GM12878 (cell line): ENCODE measurements at regions not wholly inside any gene's neighbourhood (a gene's known extent, or its start where the extent isn't known, plus 50 kb on each side); places are given as distances from the start of the nearest gene placed in this dataset.

Experiments used
- BMI1 ChIP-seq: fragments of 450-650 bp; IDR thresholded peaks from 2 replicates; pipeline ENCODE4 v1.6.1; 2016; ENCODE audit warnings: mild to moderate bottlenecking, moderate library complexity, borderline replicate concordance
- GABPA ChIP-seq: IDR thresholded peaks from 2 replicates; pipeline ENCODE4 v1.6.1; 2014; ENCODE audit warnings: antibody characterized with exemption, low read depth, mild to moderate bottlenecking, inconsistent platforms
- IKZF1 ChIP-seq: fragments of 450-650 bp; conservative IDR thresholded peaks from 2 replicates; pipeline ENCODE4 v1.6.1; 2017; ENCODE audit warnings: antibody characterized with exemption, mild to moderate bottlenecking
- MAX ChIP-seq: IDR thresholded peaks from 2 replicates; pipeline ENCODE4 v1.6.1; 2012; ENCODE audit warnings: low read depth, low read length, improper control_type of control experiment
- NFIC ChIP-seq: IDR thresholded peaks from 2 replicates; pipeline ENCODE4 v1.6.1; 2012; ENCODE audit warnings: low read depth, mild to moderate bottlenecking, inconsistent platforms, low read length, moderate library complexity
- RCOR1 ChIP-seq: conservative IDR thresholded peaks from 2 replicates; pipeline ENCODE4 v1.6.1; 2012; ENCODE audit warnings: low read depth, low read length, improper control_type of control experiment
- SIN3A ChIP-seq: IDR thresholded peaks from 2 replicates; pipeline ENCODE4 v1.6.1; 2012; ENCODE audit warnings: low read depth, low read length, improper control_type of control experiment
- TCF12 ChIP-seq: IDR thresholded peaks from 2 replicates; pipeline ENCODE4 v1.6.1; 2011; ENCODE audit warnings: low read depth, mild to moderate bottlenecking, low read length
- TF ChIP-seq, protein P1 (sequence below), 3 experiments: IDR thresholded peaks in 2 of 3; conservative IDR thresholded peaks in 1 of 3; 2 replicates each; pipeline ENCODE4 v1.5.1; 2011; ENCODE audit warnings: low read depth in 3 of 3, low read length in 3 of 3, mild to moderate bottlenecking in 3 of 3, control low read depth in 2 of 3, moderate library complexity in 2 of 3, inconsistent platforms in 1 of 3, mixed read lengths in 1 of 3; ENCODE audit not compliant: control insufficient read depth in 2 of 3, insufficient read depth in 1 of 3; ENCODE audit errors: extremely low read depth in 1 of 3

- no peak for TF ChIP-seq TCF12
- TF ChIP-seq GABPA = no peak
- TF ChIP-seq NFIC = no peak
- no peak for TF ChIP-seq RCOR1
- TF ChIP-seq SIN3A = no peak
- no peak for TF ChIP-seq MAX
- TF ChIP-seq, protein P1, sequence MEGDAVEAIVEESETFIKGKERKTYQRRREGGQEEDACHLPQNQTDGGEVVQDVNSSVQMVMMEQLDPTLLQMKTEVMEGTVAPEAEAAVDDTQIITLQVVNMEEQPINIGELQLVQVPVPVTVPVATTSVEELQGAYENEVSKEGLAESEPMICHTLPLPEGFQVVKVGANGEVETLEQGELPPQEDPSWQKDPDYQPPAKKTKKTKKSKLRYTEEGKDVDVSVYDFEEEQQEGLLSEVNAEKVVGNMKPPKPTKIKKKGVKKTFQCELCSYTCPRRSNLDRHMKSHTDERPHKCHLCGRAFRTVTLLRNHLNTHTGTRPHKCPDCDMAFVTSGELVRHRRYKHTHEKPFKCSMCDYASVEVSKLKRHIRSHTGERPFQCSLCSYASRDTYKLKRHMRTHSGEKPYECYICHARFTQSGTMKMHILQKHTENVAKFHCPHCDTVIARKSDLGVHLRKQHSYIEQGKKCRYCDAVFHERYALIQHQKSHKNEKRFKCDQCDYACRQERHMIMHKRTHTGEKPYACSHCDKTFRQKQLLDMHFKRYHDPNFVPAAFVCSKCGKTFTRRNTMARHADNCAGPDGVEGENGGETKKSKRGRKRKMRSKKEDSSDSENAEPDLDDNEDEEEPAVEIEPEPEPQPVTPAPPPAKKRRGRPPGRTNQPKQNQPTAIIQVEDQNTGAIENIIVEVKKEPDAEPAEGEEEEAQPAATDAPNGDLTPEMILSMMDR (IDR thresholded peaks at IDR 0.05 in 2 of 3, conservative IDR thresholded peaks at IDR 0.05 in 1 of 3; ENCODE audit: control insufficient read depth in 2 of 3, extremely low read depth in 1 of 3, insufficient read depth in 1 of 3, low read depth in 3 of 3, low read length in 3 of 3) = no peak
- no peak for TF ChIP-seq BMI1
- TF ChIP-seq IKZF1 = no peak
Measured at GRCh38 chr21:17427157-17427556, 85.7 kb upstream of the CXADR start.
